ENCODE measurements at regions not wholly inside any gene's neighbourhood (a gene's known extent, or its start where the extent isn't known, plus 50 kb on each side); places are given as distances from the start of the nearest gene placed in this dataset.

DNA sequence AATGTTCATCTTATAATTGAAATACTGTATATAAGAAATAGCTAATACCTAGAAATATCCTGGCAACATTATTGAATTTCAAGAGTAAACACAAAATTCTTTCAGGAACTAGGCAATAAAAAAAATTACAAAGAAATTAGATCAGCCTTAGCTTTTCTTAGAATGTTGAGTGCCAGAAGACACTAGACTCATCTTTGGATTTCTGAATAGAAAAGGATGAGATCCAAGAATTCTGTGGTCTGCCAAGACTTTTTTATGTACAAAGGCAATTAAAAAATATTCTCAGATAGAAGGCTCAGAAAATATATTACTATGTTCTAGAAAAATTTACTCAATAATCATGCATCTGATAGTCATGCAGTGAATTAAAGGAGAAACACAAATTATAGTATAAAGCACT is 294.5 kb upstream of the CDIN1 start:
- TF ChIP-seq TAF1 (IDR thresholded peaks at IDR 0.05; ENCODE audit: borderline replicate concordance, low read depth, low read length) = no peak
- no peak for TF ChIP-seq CEBPB (IDR thresholded peaks at IDR 0.05; ENCODE audit: borderline replicate concordance in 1 of 2, low read depth in 2 of 2, low read length in 2 of 2)
- TF ChIP-seq, protein P1, sequence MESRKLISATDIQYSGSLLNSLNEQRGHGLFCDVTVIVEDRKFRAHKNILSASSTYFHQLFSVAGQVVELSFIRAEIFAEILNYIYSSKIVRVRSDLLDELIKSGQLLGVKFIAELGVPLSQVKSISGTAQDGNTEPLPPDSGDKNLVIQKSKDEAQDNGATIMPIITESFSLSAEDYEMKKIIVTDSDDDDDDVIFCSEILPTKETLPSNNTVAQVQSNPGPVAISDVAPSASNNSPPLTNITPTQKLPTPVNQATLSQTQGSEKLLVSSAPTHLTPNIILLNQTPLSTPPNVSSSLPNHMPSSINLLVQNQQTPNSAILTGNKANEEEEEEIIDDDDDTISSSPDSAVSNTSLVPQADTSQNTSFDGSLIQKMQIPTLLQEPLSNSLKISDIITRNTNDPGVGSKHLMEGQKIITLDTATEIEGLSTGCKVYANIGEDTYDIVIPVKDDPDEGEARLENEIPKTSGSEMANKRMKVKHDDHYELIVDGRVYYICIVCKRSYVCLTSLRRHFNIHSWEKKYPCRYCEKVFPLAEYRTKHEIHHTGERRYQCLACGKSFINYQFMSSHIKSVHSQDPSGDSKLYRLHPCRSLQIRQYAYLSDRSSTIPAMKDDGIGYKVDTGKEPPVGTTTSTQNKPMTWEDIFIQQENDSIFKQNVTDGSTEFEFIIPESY (IDR thresholded peaks at IDR 0.05) = no peak
- TF ChIP-seq, protein P2, sequence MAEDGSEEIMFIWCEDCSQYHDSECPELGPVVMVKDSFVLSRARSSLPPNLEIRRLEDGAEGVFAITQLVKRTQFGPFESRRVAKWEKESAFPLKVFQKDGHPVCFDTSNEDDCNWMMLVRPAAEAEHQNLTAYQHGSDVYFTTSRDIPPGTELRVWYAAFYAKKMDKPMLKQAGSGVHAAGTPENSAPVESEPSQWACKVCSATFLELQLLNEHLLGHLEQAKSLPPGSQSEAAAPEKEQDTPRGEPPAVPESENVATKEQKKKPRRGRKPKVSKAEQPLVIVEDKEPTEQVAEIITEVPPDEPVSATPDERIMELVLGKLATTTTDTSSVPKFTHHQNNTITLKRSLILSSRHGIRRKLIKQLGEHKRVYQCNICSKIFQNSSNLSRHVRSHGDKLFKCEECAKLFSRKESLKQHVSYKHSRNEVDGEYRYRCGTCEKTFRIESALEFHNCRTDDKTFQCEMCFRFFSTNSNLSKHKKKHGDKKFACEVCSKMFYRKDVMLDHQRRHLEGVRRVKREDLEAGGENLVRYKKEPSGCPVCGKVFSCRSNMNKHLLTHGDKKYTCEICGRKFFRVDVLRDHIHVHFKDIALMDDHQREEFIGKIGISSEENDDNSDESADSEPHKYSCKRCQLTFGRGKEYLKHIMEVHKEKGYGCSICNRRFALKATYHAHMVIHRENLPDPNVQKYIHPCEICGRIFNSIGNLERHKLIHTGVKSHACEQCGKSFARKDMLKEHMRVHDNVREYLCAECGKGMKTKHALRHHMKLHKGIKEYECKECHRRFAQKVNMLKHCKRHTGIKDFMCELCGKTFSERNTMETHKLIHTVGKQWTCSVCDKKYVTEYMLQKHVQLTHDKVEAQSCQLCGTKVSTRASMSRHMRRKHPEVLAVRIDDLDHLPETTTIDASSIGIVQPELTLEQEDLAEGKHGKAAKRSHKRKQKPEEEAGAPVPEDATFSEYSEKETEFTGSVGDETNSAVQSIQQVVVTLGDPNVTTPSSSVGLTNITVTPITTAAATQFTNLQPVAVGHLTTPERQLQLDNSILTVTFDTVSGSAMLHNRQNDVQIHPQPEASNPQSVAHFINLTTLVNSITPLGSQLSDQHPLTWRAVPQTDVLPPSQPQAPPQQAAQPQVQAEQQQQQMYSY (CRISPR knock-in tag; IDR thresholded peaks at IDR 0.05) = no peak
- TF ChIP-seq, protein P3, sequence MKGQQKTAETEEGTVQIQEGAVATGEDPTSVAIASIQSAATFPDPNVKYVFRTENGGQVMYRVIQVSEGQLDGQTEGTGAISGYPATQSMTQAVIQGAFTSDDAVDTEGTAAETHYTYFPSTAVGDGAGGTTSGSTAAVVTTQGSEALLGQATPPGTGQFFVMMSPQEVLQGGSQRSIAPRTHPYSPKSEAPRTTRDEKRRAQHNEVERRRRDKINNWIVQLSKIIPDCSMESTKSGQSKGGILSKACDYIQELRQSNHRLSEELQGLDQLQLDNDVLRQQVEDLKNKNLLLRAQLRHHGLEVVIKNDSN (IDR thresholded peaks at IDR 0.05; ENCODE audit: borderline replicate concordance, extremely low read length, insufficient read depth, low read depth, low read length) = no peak
- no peak for TF ChIP-seq ZNF274 (IDR thresholded peaks at IDR 0.05; ENCODE audit: insufficient read depth, insufficient read length)

All from GM12878 (cell line).